ENCODE measurements at regions not wholly inside any gene's neighbourhood (a gene's known extent, or its start where the extent isn't known, plus 50 kb on each side); places are given as distances from the start of the nearest gene placed in this dataset.

DNA sequence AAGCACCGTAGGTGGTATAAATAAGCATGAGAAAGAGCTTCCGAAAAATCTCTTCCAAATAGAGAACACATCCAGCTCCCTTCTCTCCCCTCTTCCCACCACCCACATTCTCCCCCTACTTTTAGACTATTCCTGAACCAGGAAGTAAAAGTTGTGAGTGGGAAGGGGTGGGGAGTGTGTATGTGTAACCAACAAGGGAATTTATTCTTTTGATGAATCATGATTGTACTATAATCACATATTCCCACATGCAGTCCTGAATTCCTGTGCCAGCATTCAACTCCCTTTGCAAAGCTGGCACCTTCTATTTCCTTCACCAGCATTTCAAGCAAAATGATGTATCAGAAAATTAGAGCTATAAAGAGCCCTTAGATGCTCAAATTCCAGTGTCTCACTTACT lies 230.6 kb upstream of the CHRM2 start:
- ChIA-PET CTCF (interaction anchor here (0.8 kb wide), 1 partner anchor 26 kb away, joined by 3 read pairs; no protein-coding TSS in a partner anchor), POLR2A (no interaction called here)
- Histone ChIP-seq H3K27ac (ENCODE audit: insufficient read depth, low read depth, low read length) (no peak overlapping the region), H3K27me3 (ENCODE audit: control insufficient read depth in 2 of 2, insufficient read depth in 2 of 2, low read length in 2 of 2) (no peaks in the 10 kb centered on the region), H3K4me3 (replicated peaks in 1 of 3; ENCODE audit: insufficient read depth in 1 of 3, low read depth in 1 of 3, low read length in 3 of 3) (no peak overlapping the region), H3K9me3 (replicated peaks; ENCODE audit: control insufficient read depth, insufficient read depth, low read length) (peaks cover 2% of the 10 kb centered on the region), H3K79me2 (ENCODE audit: control insufficient read depth, insufficient read depth, low read length) (no peaks in the 10 kb centered on the region), H3K4me1 (ENCODE audit: control insufficient read depth, extremely low read depth, insufficient read depth, low read length) (no peaks in the 10 kb centered on the region), H2AFZ (ENCODE audit: low read depth, low read length) (no peak overlapping the region), H4K20me1 (replicated peaks; ENCODE audit: control insufficient read depth, extremely low read depth, insufficient read depth, low read length) (no peaks in the 10 kb centered on the region), H3K4me2 (ENCODE audit: insufficient read depth, low read length) (no peak overlapping the region), H3K36me3 (ENCODE audit: control insufficient read depth in 2 of 2, extremely low read depth in 1 of 2, insufficient read depth in 2 of 2, low read length in 2 of 2) (no peaks in the 10 kb centered on the region), H3K9me1 (replicated peaks; ENCODE audit: control insufficient read depth, extremely low read depth, insufficient read depth, low read length) (no peaks in the 10 kb centered on the region), H3K9ac (replicated peaks; ENCODE audit: extremely low read depth, insufficient read depth, low read length) (no peak overlapping the region)
- TF ChIP-seq GATA2 (IDR thresholded peaks at IDR 0.05; ENCODE audit: insufficient read depth, insufficient read length, low read depth, low read length), result no peak
- TF ChIP-seq POLR2AphosphoS5 (IDR thresholded peaks at IDR 0.05; ENCODE audit: insufficient read depth, low read depth, low read length), result no peak
- no peak for TF ChIP-seq JUN (IDR thresholded peaks at IDR 0.05; ENCODE audit: borderline replicate concordance, insufficient read depth, insufficient read length, low read depth)
- no peak for TF ChIP-seq POLR2A (IDR thresholded peaks at IDR 0.05; ENCODE audit: low read depth, low read length)
- TF ChIP-seq MYC (IDR thresholded peaks at IDR 0.05; ENCODE audit: low read depth, low read length), result no peak
- no peak for TF ChIP-seq FOS (IDR thresholded peaks at IDR 0.05; ENCODE audit: borderline replicate concordance, insufficient read depth, low read length)
- TF ChIP-seq, protein P1, sequence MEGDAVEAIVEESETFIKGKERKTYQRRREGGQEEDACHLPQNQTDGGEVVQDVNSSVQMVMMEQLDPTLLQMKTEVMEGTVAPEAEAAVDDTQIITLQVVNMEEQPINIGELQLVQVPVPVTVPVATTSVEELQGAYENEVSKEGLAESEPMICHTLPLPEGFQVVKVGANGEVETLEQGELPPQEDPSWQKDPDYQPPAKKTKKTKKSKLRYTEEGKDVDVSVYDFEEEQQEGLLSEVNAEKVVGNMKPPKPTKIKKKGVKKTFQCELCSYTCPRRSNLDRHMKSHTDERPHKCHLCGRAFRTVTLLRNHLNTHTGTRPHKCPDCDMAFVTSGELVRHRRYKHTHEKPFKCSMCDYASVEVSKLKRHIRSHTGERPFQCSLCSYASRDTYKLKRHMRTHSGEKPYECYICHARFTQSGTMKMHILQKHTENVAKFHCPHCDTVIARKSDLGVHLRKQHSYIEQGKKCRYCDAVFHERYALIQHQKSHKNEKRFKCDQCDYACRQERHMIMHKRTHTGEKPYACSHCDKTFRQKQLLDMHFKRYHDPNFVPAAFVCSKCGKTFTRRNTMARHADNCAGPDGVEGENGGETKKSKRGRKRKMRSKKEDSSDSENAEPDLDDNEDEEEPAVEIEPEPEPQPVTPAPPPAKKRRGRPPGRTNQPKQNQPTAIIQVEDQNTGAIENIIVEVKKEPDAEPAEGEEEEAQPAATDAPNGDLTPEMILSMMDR (IDR thresholded peaks at IDR 0.05; ENCODE audit: extremely low read depth in 1 of 2, insufficient read depth in 1 of 2, low read depth in 1 of 2, low read length in 2 of 2), result no peak
- no peak for TF ChIP-seq EZH2 (IDR thresholded peaks at IDR 0.05; ENCODE audit: borderline replicate concordance, low read depth, low read length, severe bottlenecking)
- TF ChIP-seq, protein P2, sequence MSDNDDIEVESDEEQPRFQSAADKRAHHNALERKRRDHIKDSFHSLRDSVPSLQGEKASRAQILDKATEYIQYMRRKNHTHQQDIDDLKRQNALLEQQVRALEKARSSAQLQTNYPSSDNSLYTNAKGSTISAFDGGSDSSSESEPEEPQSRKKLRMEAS (IDR thresholded peaks at IDR 0.05; ENCODE audit: insufficient read depth, insufficient read length), result no peak
- no TSS peak for BruUV-seq (replicated peaks)
- intact Hi-C loops (cut with micrococcal nuclease), result no loop called here
- dilution Hi-C loops (cut with MboI; ENCODE audit: extremely low pct_ligation_motif_present, low sequenced_read_pairs), result no loop called here
- no peak for DNase-seq (ENCODE audit: low read depth, low spot score)
- no peak for FAIRE-seq

Data from endothelial cell of umbilical vein (primary cell).